Coronary artery (tissue), 2 donors: ENCODE measurements at regions not wholly inside any gene's neighbourhood (a gene's known extent, or its start where the extent isn't known, plus 50 kb on each side); places are given as distances from the start of the nearest gene placed in this dataset.

Source experiments
- DNase-seq: peaks from one replicate; pipeline ENCODE4 v3.0.0-alpha.2; 2017; ENCODE audit warnings: low spot score
- H3K27ac ChIP-seq, 2 donors: fragments of 200-600 bp; sonication (generic); one replicate each; pipeline ENCODE4 v1.5.1; 2016 to 2019
- H3K4me3 ChIP-seq: fragments of 200-600 bp; sonication (generic); 2 replicates; pipeline ENCODE4 v1.5.1; 2016; ENCODE audit warnings: mild to moderate bottlenecking, moderate library complexity
- TF ChIP-seq, protein P1 (sequence below): fragments of 200-600 bp; sonication (generic); IDR thresholded peaks from one replicate; pipeline ENCODE4 v1.5.1; 2019; ENCODE audit warnings: antibody characterized with exemption

GRCh38 chr16:86317813-86318650, 192.3 kb upstream of the FOXF1 start:
- no peak overlapping the region for H3K4me3 ChIP-seq
- TF ChIP-seq, protein P1, sequence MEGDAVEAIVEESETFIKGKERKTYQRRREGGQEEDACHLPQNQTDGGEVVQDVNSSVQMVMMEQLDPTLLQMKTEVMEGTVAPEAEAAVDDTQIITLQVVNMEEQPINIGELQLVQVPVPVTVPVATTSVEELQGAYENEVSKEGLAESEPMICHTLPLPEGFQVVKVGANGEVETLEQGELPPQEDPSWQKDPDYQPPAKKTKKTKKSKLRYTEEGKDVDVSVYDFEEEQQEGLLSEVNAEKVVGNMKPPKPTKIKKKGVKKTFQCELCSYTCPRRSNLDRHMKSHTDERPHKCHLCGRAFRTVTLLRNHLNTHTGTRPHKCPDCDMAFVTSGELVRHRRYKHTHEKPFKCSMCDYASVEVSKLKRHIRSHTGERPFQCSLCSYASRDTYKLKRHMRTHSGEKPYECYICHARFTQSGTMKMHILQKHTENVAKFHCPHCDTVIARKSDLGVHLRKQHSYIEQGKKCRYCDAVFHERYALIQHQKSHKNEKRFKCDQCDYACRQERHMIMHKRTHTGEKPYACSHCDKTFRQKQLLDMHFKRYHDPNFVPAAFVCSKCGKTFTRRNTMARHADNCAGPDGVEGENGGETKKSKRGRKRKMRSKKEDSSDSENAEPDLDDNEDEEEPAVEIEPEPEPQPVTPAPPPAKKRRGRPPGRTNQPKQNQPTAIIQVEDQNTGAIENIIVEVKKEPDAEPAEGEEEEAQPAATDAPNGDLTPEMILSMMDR: no peak
- DNase-seq: no peak
- no peak overlapping the region for H3K27ac ChIP-seq

DNA sequence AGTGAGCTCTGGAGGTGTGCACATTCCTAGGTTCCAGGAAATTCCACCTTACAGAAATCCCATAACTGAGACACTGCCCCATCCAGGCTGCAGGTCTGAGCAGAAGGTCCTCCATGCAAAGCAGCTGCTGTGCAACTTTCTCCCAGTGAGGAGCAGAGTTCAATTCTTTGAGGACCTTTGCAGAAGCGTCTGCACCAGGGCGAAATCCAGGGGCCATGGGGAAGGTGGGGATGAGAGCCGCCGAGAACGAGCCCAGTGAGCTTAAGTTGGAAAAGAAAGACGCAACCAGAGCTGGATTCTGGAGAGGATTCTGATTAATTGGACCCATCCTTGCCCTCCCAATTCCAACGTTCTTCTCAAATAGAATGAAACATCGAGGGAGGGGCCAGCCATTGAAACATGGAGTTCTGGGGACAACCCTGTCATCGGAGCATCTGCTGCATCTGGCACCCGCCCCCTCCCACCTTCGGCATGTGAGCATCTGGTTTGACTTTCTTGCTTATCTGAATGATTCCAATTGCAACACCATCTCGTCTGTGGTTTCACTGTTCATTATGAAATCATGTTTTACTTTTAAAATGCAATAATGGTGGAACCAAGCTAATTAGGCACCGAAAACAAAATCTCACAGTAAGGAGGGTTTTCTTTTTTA, 190.6 kb upstream of the FOXF1 start:
- TF ChIP-seq, protein P1: no peak
- Histone ChIP-seq H3K4me3 (no peak overlapping the region), H3K27ac (no peak overlapping the region)
- DNase-seq: no peak

GRCh38 chr16:86320237-86320595, 190.1 kb upstream of the FOXF1 start:
- Histone ChIP-seq H3K4me3 (no peak overlapping the region), H3K27ac (no peak overlapping the region)
- TF ChIP-seq, protein P1: no peak
- DNase-seq: no peak

GRCh38 chr16:86321491-86321890, 188.8 kb upstream of the FOXF1 start:
- H3K4me3 ChIP-seq: no peak overlapping the region
- no peak overlapping the region for H3K27ac ChIP-seq
- DNase-seq: no peak
- TF ChIP-seq, protein P1: no peak

GRCh38 chr16:86322283-86322682, 188.0 kb upstream of the FOXF1 start:
- DNase-seq: no peak
- Histone ChIP-seq H3K27ac (no peak overlapping the region), H3K4me3 (no peak overlapping the region)
- TF ChIP-seq, protein P1: no peak

- TF ChIP-seq, protein P1: no peak
- no peak overlapping the region for H3K4me3 ChIP-seq
- no peak for DNase-seq
- no peak overlapping the region for H3K27ac ChIP-seq
Measured at GRCh38 chr16:86322806-86323205, 187.5 kb upstream of the FOXF1 start.

DNA sequence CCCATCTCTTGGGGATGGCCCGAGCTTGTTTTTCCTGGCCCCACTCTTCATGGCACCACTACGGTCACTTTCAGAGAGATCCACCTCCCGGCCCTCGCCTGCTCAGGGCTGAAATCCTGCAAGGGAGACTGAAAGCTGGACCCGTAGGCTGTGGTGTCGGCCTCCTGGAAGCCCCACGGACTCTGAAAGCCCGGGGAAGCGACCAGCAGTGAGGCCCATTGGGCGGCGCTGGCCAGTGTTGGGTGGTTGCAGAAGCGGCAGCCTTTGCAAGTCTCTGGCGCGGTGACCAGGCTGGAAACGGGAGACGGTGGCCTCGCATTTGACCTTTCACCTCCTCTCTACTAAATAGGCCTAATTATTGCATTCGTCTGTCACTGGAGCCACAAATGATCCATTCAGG, 186.0 kb upstream of the FOXF1 start:
- no peak for DNase-seq
- no peak overlapping the region for H3K27ac ChIP-seq
- TF ChIP-seq, protein P1: no peak
- H3K4me3 ChIP-seq: no peak overlapping the region
